Ovary (tissue), 3 donors: ENCODE measurements at regions not wholly inside any gene's neighbourhood (a gene's known extent, or its start where the extent isn't known, plus 50 kb on each side); places are given as distances from the start of the nearest gene placed in this dataset.

Experiments
- CTCF ChIP-seq, 3 donors: fragments of 450-650 bp in 2 of 3; fragments of 200-600 bp in 1 of 3; IDR thresholded peaks; one replicate each; pipeline versions ENCODE4 v1.5.1 to v1.8.0; 2016 to 2022; ENCODE audit warnings: antibody characterized with exemption in 3 of 3, mild to moderate bottlenecking in 1 of 3
- EP300 ChIP-seq: sonication (generic); formaldehyde crosslinking; IDR thresholded peaks from one replicate; pipeline ENCODE4 v1.6.1; 2017; ENCODE audit warnings: antibody characterized with exemption
- POLR2A ChIP-seq: fragments of 450-650 bp; IDR thresholded peaks from one replicate; pipeline ENCODE4 v1.6.1; 2017; ENCODE audit warnings: antibody characterized with exemption, mild to moderate bottlenecking, moderate library complexity
- donor health status: DM: no; HTN: no; CAD: no.

DNA sequence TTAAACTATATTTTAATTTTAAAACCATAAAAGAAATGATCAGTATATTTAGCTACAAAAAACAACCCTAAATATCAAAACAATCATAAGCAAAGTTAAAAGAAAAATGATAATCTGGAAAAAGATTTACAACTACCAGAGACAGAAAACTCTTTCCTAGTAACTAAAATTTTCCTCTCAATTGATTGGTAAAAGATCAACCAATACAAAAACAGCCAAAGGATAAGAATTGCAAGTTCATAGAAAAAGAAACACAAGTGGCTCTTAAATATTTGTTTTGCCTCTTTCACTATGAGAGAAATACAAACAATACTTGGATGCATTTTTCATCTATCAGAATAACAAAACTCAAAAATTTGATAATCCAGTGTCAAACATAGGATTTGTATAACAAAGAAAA lies 101.8 kb upstream of the ZC3H15 start:
- no peak for TF ChIP-seq POLR2A
- TF ChIP-seq CTCF (IDR thresholded peaks at IDR 0.05), result no peak
- no peak for TF ChIP-seq EP300
